OCI-LY1 (cell line): ENCODE measurements at regions not wholly inside any gene's neighbourhood (a gene's known extent, or its start where the extent isn't known, plus 50 kb on each side); places are given as distances from the start of the nearest gene placed in this dataset.

Source experiments
- H2AFZ ChIP-seq: fragments of 200-600 bp; sonication (generic), shearing (Covaris generic); 2 replicates; pipeline ENCODE4 v1.6.0; 2014; ENCODE audit warnings: antibody characterized with exemption, mild to moderate bottlenecking, low read length
- H3F3A ChIP-seq: fragments of 200-600 bp; sonication (generic), shearing (Covaris generic); 2 replicates; pipeline ENCODE4 v1.6.0; 2014; ENCODE audit warnings: mild to moderate bottlenecking, antibody characterized with exemption, low read length, moderate library complexity; ENCODE audit not compliant: insufficient read depth
- H3K27ac ChIP-seq: fragments of 200-600 bp; sonication (generic); 2 replicates; pipeline ENCODE4 v1.5.1; 2014; ENCODE audit warnings: low read length, mixed run types, mild to moderate bottlenecking, low read depth; ENCODE audit not compliant: poor library complexity, severe bottlenecking
- H3K27me3 ChIP-seq: fragments of 200-600 bp; sonication (generic); 2 replicates; pipeline ENCODE4 v1.6.0; 2014; ENCODE audit warnings: antibody characterized with exemption, mild to moderate bottlenecking, low read length, moderate library complexity; ENCODE audit not compliant: insufficient read depth
- H3K36me3 ChIP-seq: fragments of 200-600 bp; sonication (generic); 2 replicates; pipeline ENCODE4 v1.6.1; 2014; ENCODE audit warnings: mild to moderate bottlenecking, antibody characterized with exemption, low read length, moderate library complexity, mixed read lengths; ENCODE audit not compliant: insufficient read depth
- H3K4me1 ChIP-seq: fragments of 200-600 bp; sonication (generic); 2 replicates; pipeline ENCODE4 v1.5.1; 2014; ENCODE audit warnings: mild to moderate bottlenecking, low read length, moderate library complexity; ENCODE audit not compliant: insufficient read depth, severe bottlenecking
- H3K4me2 ChIP-seq: fragments of 200-600 bp; sonication (generic), shearing (Covaris generic); 2 replicates; pipeline ENCODE4 v1.6.1; 2014; ENCODE audit warnings: low read length
- H3K4me3 ChIP-seq: fragments of 200-600 bp; sonication (generic); 2 replicates; pipeline ENCODE4 v1.5.1; 2014; ENCODE audit warnings: low read length, low read depth, mild to moderate bottlenecking, mixed read lengths; ENCODE audit not compliant: poor library complexity, severe bottlenecking
- H3K79me2 ChIP-seq: fragments of 200-600 bp; shearing (Covaris generic); 2 replicates; pipeline ENCODE4 v1.6.1; 2016; ENCODE audit warnings: mixed run types, low read length, mixed read lengths; ENCODE audit not compliant: insufficient read depth
- H3K9ac ChIP-seq: fragments of 200-600 bp; sonication (generic), shearing (Covaris generic); 2 replicates; pipeline ENCODE4 v1.6.1; 2014; ENCODE audit warnings: mild to moderate bottlenecking, low read length, mixed read lengths
- H3K9me2 ChIP-seq: fragments of 200-600 bp; sonication (generic), shearing (Covaris generic); 2 replicates; pipeline ENCODE4 v1.6.1; 2014; ENCODE audit warnings: low read depth, mild to moderate bottlenecking, low read length, mixed read lengths
- H3K9me3 ChIP-seq: fragments of 200-600 bp; shearing (Covaris generic); 2 replicates; pipeline ENCODE4 v1.6.1; 2014; ENCODE audit warnings: low read length, mixed read lengths
- H4K20me1 ChIP-seq: fragments of 200-600 bp; sonication (generic), shearing (Covaris generic); 2 replicates; pipeline ENCODE4 v1.6.0; 2016; ENCODE audit warnings: mild to moderate bottlenecking, low read length; ENCODE audit not compliant: insufficient read depth
- EZH2 ChIP-seq: fragments of 200-600 bp; sonication (generic), shearing (Covaris generic); IDR thresholded peaks from 2 replicates; pipeline ENCODE4 v1.8.0; 2017; ENCODE audit warnings: borderline replicate concordance, mixed run types, mild to moderate bottlenecking, antibody characterized with exemption, low read length, moderate library complexity, mixed read lengths
- TF ChIP-seq, protein P1 (sequence below): fragments of 200-600 bp; sonication (generic), shearing (Covaris generic); IDR thresholded peaks from 2 replicates; pipeline ENCODE4 v1.5.1; 2017; ENCODE audit warnings: mild to moderate bottlenecking, antibody characterized with exemption, low read length, moderate library complexity, mixed read lengths

DNA sequence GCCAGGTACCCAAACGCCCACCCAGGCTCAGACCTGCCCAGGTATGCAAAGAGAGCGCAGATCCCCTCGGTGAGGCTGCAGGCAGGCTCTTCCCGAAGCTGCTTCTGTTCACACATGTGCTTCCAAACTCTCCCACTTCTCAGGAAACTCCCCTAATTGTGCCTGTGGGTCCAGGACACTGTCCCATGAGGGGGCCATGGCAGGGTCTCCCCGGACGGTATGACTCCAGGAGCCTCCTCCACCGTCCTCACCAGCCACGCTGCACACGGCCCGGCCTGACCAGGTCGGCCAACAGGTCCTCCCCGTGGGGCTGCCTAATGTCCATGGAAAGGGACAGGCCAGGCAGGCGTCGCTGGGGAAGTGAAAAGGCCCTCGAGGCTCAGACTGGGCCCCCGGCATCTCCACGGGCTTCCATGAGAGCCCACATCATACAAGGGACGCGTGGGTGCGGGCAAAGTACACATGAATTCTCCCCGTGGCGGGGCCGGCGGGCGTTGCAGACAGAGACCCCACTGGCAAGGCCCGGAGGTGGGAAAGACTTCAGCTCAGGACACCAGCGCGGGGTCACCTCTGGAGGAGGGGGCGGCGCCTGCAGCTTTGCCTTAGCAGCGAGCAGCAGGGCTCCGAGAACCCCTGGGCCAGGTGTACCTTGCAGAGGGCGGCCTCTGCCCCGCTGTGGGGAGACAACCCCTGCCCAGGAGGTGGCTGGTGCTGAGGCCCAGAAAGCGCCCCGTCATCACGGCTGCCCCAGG, 526.1 kb downstream of the BRD1 start:
- Histone ChIP-seq H3K9ac (no peak overlapping the region), H3K9me3 (no peaks in the 10 kb centered on the region), H3K79me2 (no peaks in the 10 kb centered on the region), H3K9me2 (no peaks in the 10 kb centered on the region), H3K4me3 (no peak overlapping the region), H3K27me3 (no peaks in the 10 kb centered on the region; the same call in 1 of the 2 replicates), H3K4me1 (no peaks in the 10 kb centered on the region), H4K20me1 (no peaks in the 10 kb centered on the region), H3K36me3 (no peaks in the 10 kb centered on the region), H3K27ac (no peak overlapping the region), H3K4me2 (no peak overlapping the region), H3F3A (no peaks in the 10 kb centered on the region), H2AFZ (no peak overlapping the region)
- TF ChIP-seq, protein P1, sequence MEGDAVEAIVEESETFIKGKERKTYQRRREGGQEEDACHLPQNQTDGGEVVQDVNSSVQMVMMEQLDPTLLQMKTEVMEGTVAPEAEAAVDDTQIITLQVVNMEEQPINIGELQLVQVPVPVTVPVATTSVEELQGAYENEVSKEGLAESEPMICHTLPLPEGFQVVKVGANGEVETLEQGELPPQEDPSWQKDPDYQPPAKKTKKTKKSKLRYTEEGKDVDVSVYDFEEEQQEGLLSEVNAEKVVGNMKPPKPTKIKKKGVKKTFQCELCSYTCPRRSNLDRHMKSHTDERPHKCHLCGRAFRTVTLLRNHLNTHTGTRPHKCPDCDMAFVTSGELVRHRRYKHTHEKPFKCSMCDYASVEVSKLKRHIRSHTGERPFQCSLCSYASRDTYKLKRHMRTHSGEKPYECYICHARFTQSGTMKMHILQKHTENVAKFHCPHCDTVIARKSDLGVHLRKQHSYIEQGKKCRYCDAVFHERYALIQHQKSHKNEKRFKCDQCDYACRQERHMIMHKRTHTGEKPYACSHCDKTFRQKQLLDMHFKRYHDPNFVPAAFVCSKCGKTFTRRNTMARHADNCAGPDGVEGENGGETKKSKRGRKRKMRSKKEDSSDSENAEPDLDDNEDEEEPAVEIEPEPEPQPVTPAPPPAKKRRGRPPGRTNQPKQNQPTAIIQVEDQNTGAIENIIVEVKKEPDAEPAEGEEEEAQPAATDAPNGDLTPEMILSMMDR, result no peak
- no peak for TF ChIP-seq EZH2

DNA sequence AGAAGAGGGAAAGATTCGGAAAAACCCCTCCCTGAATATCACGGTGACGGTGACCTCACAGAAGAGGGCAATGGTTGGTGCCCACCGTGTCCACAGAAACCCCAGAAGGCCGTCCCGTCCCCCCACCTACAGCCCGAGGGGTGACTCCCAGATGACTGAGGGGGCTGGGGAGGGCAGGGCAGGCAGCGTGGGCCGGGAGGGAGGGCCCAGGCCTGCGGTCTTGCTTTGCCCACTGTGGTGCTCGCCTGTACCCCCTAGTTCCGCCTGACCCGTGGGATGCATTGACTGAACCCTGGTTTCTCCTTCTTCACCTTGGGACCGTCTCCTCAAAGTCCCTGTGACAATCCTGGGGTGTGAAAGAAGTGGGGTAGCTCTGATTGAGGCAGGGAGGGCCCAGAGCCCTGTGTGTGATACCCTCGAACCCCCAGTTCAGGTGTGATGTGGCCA, 526.7 kb downstream of the BRD1 start:
- no peaks in the 10 kb centered on the region for H3K79me2 ChIP-seq
- no peak overlapping the region for H3K4me2 ChIP-seq
- no peak overlapping the region for H3K27ac ChIP-seq
- TF ChIP-seq EZH2, result no peak
- TF ChIP-seq, protein P1, result no peak
- no peaks in the 10 kb centered on the region for H3K4me1 ChIP-seq
- no peaks in the 10 kb centered on the region for H4K20me1 ChIP-seq
- no peaks in the 10 kb centered on the region for H3K36me3 ChIP-seq
- no peak overlapping the region for H2AFZ ChIP-seq
- H3F3A ChIP-seq, result no peaks in the 10 kb centered on the region
- no peak overlapping the region for H3K9ac ChIP-seq
- H3K27me3 ChIP-seq, result no peaks in the 10 kb centered on the region; the same call in 1 of the 2 replicates
- H3K9me2 ChIP-seq, result no peaks in the 10 kb centered on the region
- H3K9me3 ChIP-seq, result no peaks in the 10 kb centered on the region
- no peak overlapping the region for H3K4me3 ChIP-seq

DNA sequence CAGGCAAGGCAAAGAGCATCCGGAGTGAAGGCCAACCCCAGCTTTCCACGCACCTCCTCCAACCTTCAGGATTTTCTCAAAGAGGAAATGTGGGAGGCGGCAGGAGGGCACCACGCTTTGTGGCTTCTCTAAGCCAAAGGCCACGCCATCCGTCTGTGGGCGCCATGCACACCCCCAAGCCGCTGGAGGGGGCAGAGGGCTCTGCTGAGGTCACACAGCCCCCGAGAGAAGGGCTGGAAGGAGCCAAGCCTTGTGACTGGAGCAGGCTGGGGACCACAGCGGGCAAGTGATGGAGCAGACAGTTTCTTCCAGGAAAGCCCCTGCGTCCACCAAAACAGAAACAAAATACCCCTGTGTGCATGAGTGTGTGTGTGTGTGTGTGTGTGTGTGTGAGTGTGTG, 527.4 kb downstream of the BRD1 start:
- no peak overlapping the region for H3K4me2 ChIP-seq

DNA sequence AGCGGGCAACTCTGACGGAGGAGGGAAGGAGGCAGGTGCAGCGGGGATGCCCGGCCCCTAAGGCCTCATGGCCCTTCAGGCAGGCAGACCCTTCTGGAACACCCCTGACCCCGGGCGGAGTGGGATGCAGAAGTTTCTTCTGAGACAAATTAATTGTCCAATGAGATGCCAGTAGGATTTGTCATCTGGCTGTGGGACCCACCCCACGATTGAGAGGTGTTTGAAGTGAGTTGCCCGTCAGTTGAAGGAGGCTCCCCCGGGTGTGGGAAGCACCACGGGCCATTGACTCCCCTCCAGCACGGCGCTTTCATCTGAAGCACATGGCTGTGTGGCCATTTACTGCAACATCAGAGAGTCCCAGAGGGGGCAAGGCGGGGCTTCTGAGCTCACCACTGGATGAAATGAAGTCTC, 527.8 kb downstream of the BRD1 start:
- H3K9me3 ChIP-seq, result no peaks in the 10 kb centered on the region
- H2AFZ ChIP-seq, result no peak overlapping the region
- no peak overlapping the region for H3K4me2 ChIP-seq
- no peak overlapping the region for H3K27ac ChIP-seq
- TF ChIP-seq, protein P1, result no peak
- TF ChIP-seq EZH2, result no peak
- H3K4me1 ChIP-seq, result no peaks in the 10 kb centered on the region
- no peaks in the 10 kb centered on the region for H3F3A ChIP-seq
- H3K36me3 ChIP-seq, result no peaks in the 10 kb centered on the region
- H3K79me2 ChIP-seq, result no peaks in the 10 kb centered on the region
- no peak overlapping the region for H3K9ac ChIP-seq
- no peak overlapping the region for H3K4me3 ChIP-seq
- no peaks in the 10 kb centered on the region for H3K9me2 ChIP-seq
- no peaks in the 10 kb centered on the region for H4K20me1 ChIP-seq
- no peaks in the 10 kb centered on the region; the same call in 1 of the 2 replicates for H3K27me3 ChIP-seq

More for the DNA sequence above, 527.4 kb downstream of the BRD1 start:
- no peaks in the 10 kb centered on the region for H3K4me1 ChIP-seq
- no peak for TF ChIP-seq EZH2
- H3K4me3 ChIP-seq, result no peak overlapping the region
- no peaks in the 10 kb centered on the region; the same call in 1 of the 2 replicates for H3K27me3 ChIP-seq
- no peak overlapping the region for H2AFZ ChIP-seq
- no peaks in the 10 kb centered on the region for H3F3A ChIP-seq
- no peak overlapping the region for H3K27ac ChIP-seq
- H3K79me2 ChIP-seq, result no peaks in the 10 kb centered on the region
- no peaks in the 10 kb centered on the region for H3K9me2 ChIP-seq
- H4K20me1 ChIP-seq, result no peaks in the 10 kb centered on the region
- no peak overlapping the region for H3K9ac ChIP-seq
- H3K9me3 ChIP-seq, result no peaks in the 10 kb centered on the region
- H3K36me3 ChIP-seq, result no peaks in the 10 kb centered on the region
